Astrocyte (in vitro differentiated cells and primary cell): ENCODE measurements at regions not wholly inside any gene's neighbourhood (a gene's known extent, or its start where the extent isn't known, plus 50 kb on each side); places are given as distances from the start of the nearest gene placed in this dataset.
"Not testable (repeated sequence)": the region's sequence is repeated elsewhere in the genome, so short reads cannot be mapped to it uniquely, and the experiment has no call there.

Experiments
- EZH2 ChIP-seq: IDR thresholded peaks from 2 replicates; pipeline ENCODE4 v1.6.1; 2012; ENCODE audit warnings: mild to moderate bottlenecking, low read length, inconsistent platforms; ENCODE audit not compliant: insufficient read depth
- TF ChIP-seq, protein P1 (sequence below): IDR thresholded peaks from 2 replicates; pipeline ENCODE4 v1.5.1; 2011; ENCODE audit warnings: low read depth, mild to moderate bottlenecking, inconsistent platforms, low read length, moderate library complexity; ENCODE audit not compliant: insufficient read depth

DNA sequence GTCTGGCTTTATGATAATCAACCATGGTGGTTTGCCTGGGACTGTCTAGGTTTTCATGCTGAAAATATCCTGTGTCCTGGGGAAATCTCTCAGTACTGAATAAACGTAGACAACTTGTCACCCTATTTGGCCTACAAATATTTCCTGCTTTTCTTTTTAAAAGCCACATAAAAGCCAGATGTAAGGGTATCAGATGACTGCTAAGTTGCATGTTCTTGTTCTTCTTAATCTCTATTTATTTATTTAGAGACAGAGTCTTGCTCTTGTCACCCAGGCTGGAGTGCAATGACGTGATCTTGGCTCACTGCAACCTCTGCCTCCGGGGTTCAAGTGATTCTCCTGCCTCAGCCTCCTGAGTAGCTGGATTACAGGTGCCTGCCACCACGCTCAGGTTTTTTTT lies 117.7 kb downstream of the DCK start:
- TF ChIP-seq, protein P1, sequence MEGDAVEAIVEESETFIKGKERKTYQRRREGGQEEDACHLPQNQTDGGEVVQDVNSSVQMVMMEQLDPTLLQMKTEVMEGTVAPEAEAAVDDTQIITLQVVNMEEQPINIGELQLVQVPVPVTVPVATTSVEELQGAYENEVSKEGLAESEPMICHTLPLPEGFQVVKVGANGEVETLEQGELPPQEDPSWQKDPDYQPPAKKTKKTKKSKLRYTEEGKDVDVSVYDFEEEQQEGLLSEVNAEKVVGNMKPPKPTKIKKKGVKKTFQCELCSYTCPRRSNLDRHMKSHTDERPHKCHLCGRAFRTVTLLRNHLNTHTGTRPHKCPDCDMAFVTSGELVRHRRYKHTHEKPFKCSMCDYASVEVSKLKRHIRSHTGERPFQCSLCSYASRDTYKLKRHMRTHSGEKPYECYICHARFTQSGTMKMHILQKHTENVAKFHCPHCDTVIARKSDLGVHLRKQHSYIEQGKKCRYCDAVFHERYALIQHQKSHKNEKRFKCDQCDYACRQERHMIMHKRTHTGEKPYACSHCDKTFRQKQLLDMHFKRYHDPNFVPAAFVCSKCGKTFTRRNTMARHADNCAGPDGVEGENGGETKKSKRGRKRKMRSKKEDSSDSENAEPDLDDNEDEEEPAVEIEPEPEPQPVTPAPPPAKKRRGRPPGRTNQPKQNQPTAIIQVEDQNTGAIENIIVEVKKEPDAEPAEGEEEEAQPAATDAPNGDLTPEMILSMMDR, result not testable (repeated sequence)
- TF ChIP-seq EZH2, result not testable (repeated sequence)
